Large intestine (tissue), 3 donors: ENCODE measurements at regions not wholly inside any gene's neighbourhood (a gene's known extent, or its start where the extent isn't known, plus 50 kb on each side); places are given as distances from the start of the nearest gene placed in this dataset.

Source experiments
- DNase-seq, 2 donors: peaks; one replicate each; pipeline versions ENCODE4 v3.0.0 to v3.0.0-alpha.2; 2013
- H3K27ac ChIP-seq: one replicate; pipeline ENCODE4 v1.5.1; 2013; ENCODE audit warnings: low read length
- H3K27me3 ChIP-seq: 2 replicates; pipeline ENCODE4 v1.6.1; 2013; ENCODE audit warnings: low read length; ENCODE audit not compliant: control insufficient read depth, insufficient read depth
- H3K36me3 ChIP-seq: 2 replicates; pipeline ENCODE4 v1.6.1; 2013; ENCODE audit warnings: low read length; ENCODE audit not compliant: control insufficient read depth, insufficient read depth
- H3K4me1 ChIP-seq: one replicate; pipeline ENCODE4 v1.6.1; 2013; ENCODE audit warnings: low read length; ENCODE audit not compliant: control insufficient read depth, insufficient read depth
- H3K4me3 ChIP-seq: one replicate; pipeline ENCODE4 v1.5.1; 2013; ENCODE audit warnings: low read length
- H3K9me3 ChIP-seq: one replicate; pipeline ENCODE4 v1.6.1; 2013; ENCODE audit warnings: mild to moderate bottlenecking, low read depth, low read length, moderate library complexity; ENCODE audit not compliant: control insufficient read depth
- WGBS: methylation state at CpG from one replicate; pipeline ENCODE4 v1.1.5; 2013; ENCODE audit warnings: low lambda C conversion rate; ENCODE audit not compliant: insufficient coverage; 5-methylcytosine and 5-hydroxymethylcytosine counted together

DNA sequence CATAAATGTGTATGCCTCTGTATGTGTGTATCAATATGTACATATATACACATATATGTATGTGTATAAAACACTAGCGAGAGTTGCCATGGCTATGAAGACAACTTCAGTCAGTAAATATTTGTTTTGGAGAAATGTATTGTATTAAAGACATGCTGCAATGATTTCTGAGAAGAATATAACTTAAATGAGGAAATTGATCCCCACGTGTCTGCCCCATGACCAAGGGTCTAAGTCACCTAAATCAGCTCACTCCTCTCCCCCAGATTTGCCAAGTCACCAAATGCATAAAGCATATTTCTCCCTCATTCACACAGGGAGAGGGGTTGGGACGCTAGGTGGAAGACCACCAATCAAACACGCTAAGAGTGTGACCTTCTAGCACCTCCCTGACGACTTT, 58.3 kb upstream of the LYST start:
- Histone ChIP-seq H3K4me1 (no peaks in the 10 kb centered on the region), H3K9me3 (no peaks in the 10 kb centered on the region), H3K36me3 (no peaks in the 10 kb centered on the region), H3K4me3 (no peak overlapping the region), H3K27me3 (no peaks in the 10 kb centered on the region), H3K27ac (no peak overlapping the region)
- no peak for DNase-seq
- no CpG with 5 or more reads among the region's 5 CpGs for WGBS

DNA sequence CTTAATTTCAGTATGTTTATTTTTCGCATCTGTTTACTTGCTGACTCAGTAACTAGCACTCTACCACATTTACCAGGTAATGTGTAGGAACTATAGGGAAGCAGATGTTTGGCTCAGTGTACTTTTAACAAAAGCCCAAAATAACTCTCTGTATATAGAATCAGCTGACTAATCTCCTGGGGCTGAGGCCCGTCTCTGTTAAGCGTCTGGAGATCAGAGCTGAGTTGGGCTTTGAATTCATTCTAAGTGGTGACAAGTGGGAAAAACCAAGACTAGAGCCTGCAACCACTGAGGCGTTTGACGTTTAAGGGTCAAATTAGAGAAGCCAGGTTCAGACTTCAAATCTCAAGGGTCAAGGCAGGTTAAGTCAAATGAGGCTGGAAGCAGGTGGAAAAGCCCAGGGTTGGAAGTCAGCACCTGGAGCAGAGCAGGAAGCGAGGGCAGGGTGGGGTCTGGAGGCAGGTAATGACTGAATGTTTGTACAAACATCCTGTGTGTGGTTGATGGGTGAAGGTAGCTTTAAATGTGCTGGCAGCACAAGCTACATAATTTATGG, 56.8 kb upstream of the LYST start:
- 40% methylated on average over 1 of the region's 6 CpGs for whole genome bisulfite sequencing
- DNase-seq: no peak
- no peaks in the 10 kb centered on the region for H3K9me3 ChIP-seq

DNA sequence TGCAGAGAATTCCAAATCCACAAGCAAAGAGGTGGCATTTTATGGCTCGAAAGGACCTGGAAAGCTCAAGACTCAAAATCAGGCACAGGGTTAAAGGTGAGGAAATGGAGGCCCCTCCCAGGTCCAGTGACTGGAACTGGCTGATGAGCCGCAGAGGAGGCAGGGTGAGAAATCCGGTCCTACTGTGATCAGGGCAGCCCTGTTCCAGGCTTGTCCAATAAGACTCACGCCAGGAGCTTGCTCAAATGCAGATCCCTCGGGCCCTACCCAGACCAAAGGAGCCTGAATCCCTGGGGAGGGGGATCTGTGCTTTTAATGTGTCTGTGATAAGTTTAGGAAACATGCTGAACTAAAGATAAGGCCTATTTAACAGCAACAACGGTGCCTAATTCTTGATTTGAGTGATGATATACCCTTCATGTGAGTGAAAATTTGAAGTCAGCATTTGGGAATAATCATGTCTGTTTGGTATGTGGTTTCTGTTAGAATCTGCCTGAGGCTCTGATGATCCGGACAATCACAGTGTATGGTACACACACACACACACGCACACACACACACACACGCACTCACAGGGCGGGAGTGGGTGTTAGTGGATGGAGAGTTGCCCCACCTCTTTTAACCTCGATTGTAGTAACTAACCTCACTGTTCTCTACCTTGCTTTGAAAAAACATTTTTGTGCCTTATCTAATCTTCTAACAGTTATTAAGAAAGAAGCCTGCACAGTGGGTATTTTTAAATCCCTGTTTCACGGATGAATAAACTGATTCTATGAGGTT, 54.1 kb upstream of the LYST start:
- Histone ChIP-seq H3K9me3 (no peaks in the 10 kb centered on the region), H3K27ac (no peak overlapping the region), H3K4me1 (no peaks in the 10 kb centered on the region), H3K4me3 (no peak overlapping the region), H3K36me3 (no peaks in the 10 kb centered on the region), H3K27me3 (peaks cover 3% of the 10 kb centered on the region)
- DNase-seq: no peak
- no CpG with 5 or more reads among the region's 12 CpGs for WGBS

More for the DNA sequence above, 56.8 kb upstream of the LYST start:
- no peak overlapping the region for H3K27ac ChIP-seq
- H3K36me3 ChIP-seq: no peaks in the 10 kb centered on the region
- H3K4me3 ChIP-seq: no peak overlapping the region
- H3K27me3 ChIP-seq: no peaks in the 10 kb centered on the region
- H3K4me1 ChIP-seq: no peaks in the 10 kb centered on the region

DNA sequence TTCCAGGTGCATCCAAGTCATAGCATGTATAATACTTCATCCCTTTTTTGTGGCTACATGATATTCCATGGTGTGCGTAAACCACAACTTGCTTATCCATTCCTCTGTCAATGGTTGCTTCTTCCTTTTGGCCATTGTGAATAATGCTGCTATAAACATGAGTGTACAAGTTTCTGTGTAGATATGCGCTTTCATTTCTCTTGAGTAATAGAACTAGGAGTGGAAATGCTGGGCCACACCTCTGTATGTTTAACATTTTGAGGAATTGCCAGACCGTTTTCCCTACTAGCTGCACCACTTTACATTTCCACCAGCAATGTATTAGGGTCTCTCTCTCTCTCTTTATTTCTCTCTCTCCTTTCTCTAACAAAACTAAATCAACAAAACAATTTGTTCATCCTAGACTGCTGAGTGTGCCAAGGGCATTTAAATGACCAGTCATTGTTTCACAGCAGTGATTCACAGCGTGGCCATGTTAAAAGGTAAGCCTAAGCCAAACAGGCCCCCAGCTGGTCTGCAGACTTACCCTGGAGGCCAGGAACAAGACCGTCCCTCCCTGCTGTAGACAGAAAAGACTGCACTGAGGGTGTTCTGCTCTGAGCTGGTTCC, 53.2 kb upstream of the LYST start:
- no peak for DNase-seq
- Histone ChIP-seq H3K27ac (no peak overlapping the region), H3K9me3 (no peaks in the 10 kb centered on the region), H3K27me3 (peaks cover 3% of the 10 kb centered on the region), H3K4me3 (no peak overlapping the region), H3K4me1 (no peaks in the 10 kb centered on the region), H3K36me3 (no peaks in the 10 kb centered on the region)
- WGBS: 43% methylated on average over 2 of the region's 5 CpGs

DNA sequence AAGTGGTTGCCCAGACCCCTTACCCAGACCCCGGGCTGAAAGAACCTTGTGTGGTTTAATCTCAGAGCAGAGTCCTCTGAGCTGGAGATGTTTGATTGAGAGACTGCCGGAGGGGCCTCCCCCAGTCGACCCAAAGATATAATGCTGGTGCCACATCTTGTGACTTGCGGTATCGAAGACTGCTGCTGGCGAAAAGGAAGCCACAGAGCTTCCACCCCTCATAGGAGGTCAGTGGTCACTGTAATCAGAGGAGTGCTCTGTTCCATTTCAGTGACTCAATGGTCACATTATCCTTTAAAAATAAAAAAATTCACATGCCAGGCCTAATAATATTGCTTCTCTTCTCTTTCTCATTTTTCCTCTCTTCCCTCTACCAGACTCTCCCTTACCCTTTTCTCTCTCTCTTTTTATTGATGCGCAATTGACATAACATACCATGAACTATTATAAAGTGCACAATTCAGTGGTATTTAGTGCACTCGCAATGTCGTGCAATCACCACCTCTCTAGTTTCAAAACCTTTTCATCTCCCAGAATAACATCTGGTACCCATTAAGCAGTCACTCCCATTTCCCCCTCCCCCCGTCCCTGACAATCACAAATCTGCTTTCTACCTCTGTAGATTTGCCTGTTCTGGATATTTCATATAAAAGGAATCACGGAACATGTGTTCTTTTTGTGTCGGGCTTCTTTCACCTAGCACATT, 52.6 kb upstream of the LYST start:
- no peak overlapping the region for H3K27ac ChIP-seq
- no peaks in the 10 kb centered on the region for H3K9me3 ChIP-seq
- WGBS: 100% methylated on average over 4 of the region's 12 CpGs
- peaks cover 3% of the 10 kb centered on the region for H3K27me3 ChIP-seq
- H3K4me3 ChIP-seq: no peak overlapping the region
- no peaks in the 10 kb centered on the region for H3K4me1 ChIP-seq
- no peaks in the 10 kb centered on the region for H3K36me3 ChIP-seq
- DNase-seq: no peak

DNA sequence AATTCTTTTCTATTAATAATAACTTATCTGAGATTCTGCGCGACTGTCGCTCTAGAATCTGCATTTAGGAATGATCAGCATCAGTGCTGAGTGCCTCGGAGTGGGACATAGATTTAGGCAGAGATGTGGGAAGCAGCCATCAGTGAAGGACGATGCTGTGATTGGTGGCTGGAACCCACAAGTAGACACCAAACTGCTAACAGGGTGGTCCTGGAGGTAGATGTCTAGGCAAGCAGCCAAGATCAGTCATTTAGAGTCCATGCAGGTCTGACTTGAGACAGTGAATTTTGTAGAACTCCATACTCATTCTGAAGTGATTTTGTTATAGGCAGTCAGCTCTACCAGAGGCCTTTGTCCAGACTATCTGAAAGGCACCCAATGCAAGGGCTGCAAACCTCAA, 51.8 kb upstream of the LYST start:
- Histone ChIP-seq H3K4me1 (no peaks in the 10 kb centered on the region), H3K4me3 (no peak overlapping the region), H3K9me3 (no peaks in the 10 kb centered on the region), H3K27me3 (peaks cover 3% of the 10 kb centered on the region), H3K27ac (no peak overlapping the region), H3K36me3 (no peaks in the 10 kb centered on the region)
- no CpG with 5 or more reads among the region's 5 CpGs for WGBS
- DNase-seq: no peak

DNA sequence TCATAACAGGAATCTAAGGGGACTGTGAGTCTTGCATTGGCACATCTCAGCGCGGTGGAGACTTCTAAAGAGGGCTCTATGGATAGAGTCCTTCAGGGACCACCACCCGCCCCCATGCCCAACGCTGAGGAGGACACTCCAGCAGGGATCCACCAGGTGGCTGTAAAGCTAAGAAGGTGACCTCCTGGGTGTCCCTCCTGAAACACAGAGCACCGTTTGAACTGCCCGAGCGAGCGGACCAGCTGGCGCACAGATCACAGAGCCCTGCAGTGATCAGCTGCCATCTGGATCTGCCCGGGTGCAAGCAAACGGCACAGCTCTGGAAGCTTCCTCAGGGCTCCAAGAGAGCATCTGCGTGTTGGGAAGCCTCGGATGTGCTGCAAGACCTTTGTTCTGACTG, 51.3 kb upstream of the LYST start:
- H3K4me1 ChIP-seq: no peaks in the 10 kb centered on the region
- no peaks in the 10 kb centered on the region for H3K36me3 ChIP-seq
- H3K27ac ChIP-seq: no peak overlapping the region
- no peak for DNase-seq
- no CpG with 5 or more reads among the region's 13 CpGs for WGBS
- peaks cover 3% of the 10 kb centered on the region for H3K27me3 ChIP-seq
- no peaks in the 10 kb centered on the region for H3K9me3 ChIP-seq
- H3K4me3 ChIP-seq: no peak overlapping the region

DNA sequence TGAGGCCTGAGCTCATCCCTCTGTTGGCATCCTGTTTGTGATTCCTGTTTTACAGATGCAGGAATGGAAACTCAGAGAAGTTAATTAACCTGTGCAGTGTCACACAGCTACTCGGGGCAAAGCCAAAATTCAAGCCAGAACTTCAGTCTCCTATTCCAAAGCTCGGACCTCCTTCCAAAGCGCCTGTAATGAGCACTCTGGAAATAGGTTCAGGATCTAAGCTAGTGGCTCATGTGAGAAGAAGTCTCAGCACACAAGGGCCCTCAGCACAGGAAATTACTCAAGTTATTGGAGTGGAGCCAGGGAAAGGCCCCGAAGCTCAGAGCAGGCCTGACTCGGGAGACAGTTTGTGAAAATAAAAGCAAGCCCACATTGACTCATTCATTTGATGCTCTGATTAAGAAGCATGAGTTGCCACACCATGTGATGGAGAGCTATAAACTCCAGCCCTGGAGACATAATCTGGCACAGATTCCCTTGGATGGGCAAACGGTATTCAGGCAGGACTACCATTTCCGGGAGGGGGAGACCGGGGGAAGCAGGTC, 50.6 kb upstream of the LYST start:
- H3K27ac ChIP-seq: no peak overlapping the region
- no peaks in the 10 kb centered on the region for H3K36me3 ChIP-seq
- peaks cover 3% of the 10 kb centered on the region for H3K27me3 ChIP-seq
- no peak overlapping the region for H3K4me3 ChIP-seq
- 20% methylated on average over 1 of the region's 8 CpGs for WGBS
- peak in 1 of 2 donors; percentile 55 for DNase-seq
- H3K4me1 ChIP-seq: no peaks in the 10 kb centered on the region
- no peaks in the 10 kb centered on the region for H3K9me3 ChIP-seq
